AG04449 (cell line): ENCODE measurements at regions not wholly inside any gene's neighbourhood (a gene's known extent, or its start where the extent isn't known, plus 50 kb on each side); places are given as distances from the start of the nearest gene placed in this dataset.

Experiments used
- CTCF ChIA-PET: fragments of 350-600 bp; formaldehyde crosslinking; extraction: SDS; loops from one replicate; lab custom pipeline; 2021; ENCODE audit warnings: antibody characterized with exemption; lab: Yijun Ruan, JAX
- POLR2A ChIA-PET: fragments of 400-600, 350-600 bp; formaldehyde crosslinking; extraction: SDS; loops from one replicate; lab custom pipeline; 2020; ENCODE audit warnings: antibody characterized with exemption, inconsistent platforms; lab: Yijun Ruan, JAX
- DNase-seq: peaks from one replicate; pipeline ENCODE4 v3.0.0-alpha.2; 2010; ENCODE audit warnings: low read depth, low spot score
- H3K4me3 ChIP-seq: 2 replicates; pipeline ENCODE4 v1.5.1; 2011; ENCODE audit warnings: low read depth, mild to moderate bottlenecking, control low read depth, low read length
- CTCF ChIP-seq: IDR thresholded peaks from one replicate; pipeline ENCODE4 v1.5.1; 2011; ENCODE audit warnings: mild to moderate bottlenecking, moderate library complexity, low read length, control low read depth, inconsistent platforms; ENCODE audit not compliant: insufficient read depth; ENCODE audit errors: missing control alignments

- no peak for TF ChIP-seq CTCF
- CTCF ChIA-PET: interaction anchor here (1.1 to 6.4 kb wide), 4 partner anchors 10 to 50 kb away, joined by 3 to 62 read pairs (median 8); no protein-coding TSS in a partner anchor
- H3K4me3 ChIP-seq: no peak overlapping the region
- POLR2A ChIA-PET: interaction anchor here (0.9 kb wide), 1 partner anchor 42 kb away, joined by 3 read pairs; no protein-coding TSS in a partner anchor
- DNase-seq: no peak
Observed at GRCh38 chr3:14252321-14253021, 73.9 kb downstream of the LSM3 start.

GRCh38 chr3:14253022-14253706, 74.5 kb downstream of the LSM3 start:
- no peak for DNase-seq
- no peak for TF ChIP-seq CTCF
- CTCF ChIA-PET: interaction anchor here (1.5 to 6.4 kb wide), 3 partner anchors 9 to 51 kb away, joined by 3 to 62 read pairs (median 11); no protein-coding TSS in a partner anchor
- H3K4me3 ChIP-seq: no peak overlapping the region
- POLR2A ChIA-PET: no interaction called here

GRCh38 chr3:14253707-14254382, 75.2 kb downstream of the LSM3 start:
- CTCF ChIA-PET: interaction anchor here (1.5 to 6.4 kb wide), 3 partner anchors 9 to 52 kb away, joined by 3 to 62 read pairs (median 11); no protein-coding TSS in a partner anchor
- no peak overlapping the region for H3K4me3 ChIP-seq
- DNase-seq: no peak
- TF ChIP-seq CTCF: no peak
- POLR2A ChIA-PET: no interaction called here

DNA sequence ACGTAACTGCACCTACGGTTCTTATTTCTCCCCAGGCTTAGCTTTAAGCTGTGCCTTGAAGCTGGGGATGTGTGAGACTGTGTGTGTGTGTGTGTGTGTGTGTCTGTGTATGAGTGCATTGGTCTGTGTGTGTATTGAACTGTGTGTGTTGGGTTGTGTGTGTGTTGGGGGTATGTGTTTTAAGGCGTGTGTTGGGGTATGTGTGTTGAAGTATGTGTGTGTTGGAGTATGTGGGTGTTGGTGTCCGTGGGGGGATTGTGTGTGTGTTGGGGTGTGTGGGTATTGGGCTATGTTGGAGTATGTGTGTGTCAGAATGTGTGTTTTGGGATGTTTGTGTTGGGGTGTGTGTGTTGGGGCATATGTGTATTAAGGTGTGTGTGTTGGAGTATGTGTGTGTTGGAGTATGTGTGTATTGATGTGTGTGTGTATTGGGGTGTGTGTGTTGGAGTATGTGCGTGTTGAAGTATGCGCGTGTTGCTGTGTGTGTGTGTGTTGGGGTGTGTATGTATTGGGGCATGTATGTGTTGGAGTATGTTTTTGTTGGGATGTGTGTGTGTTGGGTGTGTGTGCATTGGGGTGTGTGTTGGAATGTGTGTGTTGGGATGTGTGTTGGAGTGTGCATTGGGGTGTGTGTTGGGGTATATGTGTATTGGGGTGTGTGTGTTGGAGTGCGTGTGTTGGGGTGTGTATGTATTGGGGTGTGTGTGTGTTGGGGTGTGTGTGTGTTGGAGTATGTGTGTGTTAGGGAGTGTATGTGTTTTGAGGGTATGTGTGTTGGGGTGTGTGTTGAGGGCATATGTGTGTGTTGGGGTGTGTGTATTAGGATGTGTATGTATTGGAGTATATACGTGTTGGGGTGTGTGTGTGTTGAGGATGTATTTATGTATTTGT, 76.4 kb downstream of the LSM3 start:
- CTCF ChIA-PET: interaction anchor here (1.0 kb wide), 1 partner anchor 208 kb away, joined by 3 read pairs; no protein-coding TSS in a partner anchor
- TF ChIP-seq CTCF: no peak
- H3K4me3 ChIP-seq: no peak overlapping the region
- POLR2A ChIA-PET: no interaction called here
- DNase-seq: no peak

- no peak for DNase-seq
- POLR2A ChIA-PET: interaction anchor here (1.1 kb wide), 1 partner anchor 45 kb away, joined by 5 read pairs; no protein-coding TSS in a partner anchor
- H3K4me3 ChIP-seq: no peak overlapping the region
- CTCF ChIA-PET: interaction anchor here (0.9 to 1.9 kb wide), 4 partner anchors 10 to 207 kb away, joined by 3 to 9 read pairs (median 3); no protein-coding TSS in a partner anchor
- no peak for TF ChIP-seq CTCF
Observed at GRCh38 chr3:14256046-14256445, 77.4 kb downstream of the LSM3 start.
